K562 (cell line): ENCODE measurements at regions not wholly inside any gene's neighbourhood (a gene's known extent, or its start where the extent isn't known, plus 50 kb on each side); places are given as distances from the start of the nearest gene placed in this dataset.

Source experiments
- ATAC-seq: fragments of 200-7000 bp; cut with Tn5 transposase; 3 replicates; pipeline ENCODE4 v1.9.1; 2020; ENCODE audit warnings: moderate library complexity
- BruUV-seq: library from RNA; stranded (reverse); fragments of 400-500 nt; replicated peaks from 2 replicates; lab custom pipeline; 2021; lab: Mats Ljungman, UMichigan
- CTCF ChIA-PET: fragments of 300-600 bp; formaldehyde crosslinking; extraction: SDS; loops from one replicate; lab custom pipeline; 2021; ENCODE audit warnings: low intra/inter-chr PET ratio; lab: Yijun Ruan, JAX
- POLR2A ChIA-PET: fragments of 300-600, 350-650 bp; sonication (Branson Sonifier 250); formaldehyde crosslinking; extraction: SDS; loops from one replicate; lab custom pipeline; 2021; ENCODE audit warnings: antibody characterized with exemption, inconsistent platforms; lab: Yijun Ruan, JAX
- DNase-seq, 4 experiments: peaks; one replicate each; pipeline versions ENCODE4 v3.0.0 to v3.0.0-alpha.2; 2011 to 2018; ENCODE audit warnings: low spot score in 3 of 4, mixed read lengths in 3 of 4; ENCODE audit errors: extremely low read depth in 1 of 4
- FAIRE-seq: peaks from 2 replicates; lab custom pipeline; 2011; peaks lifted over from hg19 to GRCh38; lab: Jason Lieb, UNC
- H2AFZ ChIP-seq: 2 replicates; pipeline ENCODE4 v1.6.0; 2011; ENCODE audit warnings: low read depth, low read length, control low read depth, inconsistent platforms
- H3K27ac ChIP-seq: fragments of 200-600 bp; 3 replicates; pipeline ENCODE4 v1.8.0; 2011; ENCODE audit warnings: low read depth, mild to moderate bottlenecking, control low read depth, inconsistent platforms, low read length, moderate library complexity, mixed read lengths; ENCODE audit errors: extremely low read depth
- H3K27me3 ChIP-seq, 2 experiments: fragments of 300-600 bp in 1 of 2; 2 replicates in 1 of 2; 3 replicates in 1 of 2; pipeline versions ENCODE4 v1.6.0 to v1.8.0; 2011; ENCODE audit warnings: inconsistent platforms in 2 of 2, low read length in 2 of 2, mild to moderate bottlenecking in 1 of 2, mixed read lengths in 1 of 2, moderate library complexity in 1 of 2; ENCODE audit not compliant: control insufficient read depth in 2 of 2, insufficient read depth in 2 of 2
- H3K36me3 ChIP-seq: fragments of 300-600 bp; 3 replicates; pipeline ENCODE4 v1.8.0; 2011; ENCODE audit warnings: mild to moderate bottlenecking, low read length, inconsistent platforms; ENCODE audit not compliant: control insufficient read depth, insufficient read depth
- H3K4me1 ChIP-seq, 2 experiments: fragments of 200-600 bp in 1 of 2; replicated peaks in 1 of 2; 2 replicates in 1 of 2; 3 replicates in 1 of 2; pipeline versions ENCODE4 v1.5.1 to v1.8.0; 2011; ENCODE audit warnings: inconsistent platforms in 2 of 2, low read length in 2 of 2, mild to moderate bottlenecking in 1 of 2, mixed read lengths in 1 of 2, moderate library complexity in 1 of 2; ENCODE audit not compliant: control insufficient read depth in 2 of 2, insufficient read depth in 2 of 2
- H3K4me2 ChIP-seq: 2 replicates; pipeline ENCODE4 v1.6.1; 2011; ENCODE audit warnings: low read length, control low read depth, inconsistent platforms, mixed read lengths; ENCODE audit not compliant: insufficient read depth
- H3K4me3 ChIP-seq: fragments of 200-600 bp; sonication (generic), shearing (Covaris generic); 2 replicates; pipeline ENCODE4 v1.5.1; 2016; ENCODE audit warnings: control low read depth, inconsistent platforms
- H3K79me2 ChIP-seq: fragments of 200-600 bp; 3 replicates; pipeline ENCODE4 v1.8.0; 2011; ENCODE audit warnings: low read length, inconsistent platforms; ENCODE audit not compliant: control insufficient read depth, insufficient read depth
- H3K9ac ChIP-seq, 2 experiments: 2 replicates each; pipeline versions ENCODE4 v1.6.0 to v1.6.1; 2011; ENCODE audit warnings: low read depth in 2 of 2, low read length in 2 of 2, control low read depth in 1 of 2, inconsistent platforms in 1 of 2, mild to moderate bottlenecking in 1 of 2, mixed read lengths in 1 of 2; ENCODE audit not compliant: insufficient read depth in 1 of 2
- H3K9me1 ChIP-seq: one replicate; pipeline ENCODE4 v1.6.0; 2011; ENCODE audit warnings: inconsistent platforms, mild to moderate bottlenecking, low read length, moderate library complexity; ENCODE audit not compliant: control insufficient read depth, insufficient read depth
- H3K9me3 ChIP-seq: replicated peaks from 2 replicates; pipeline ENCODE4 v1.5.1; 2011; ENCODE audit warnings: low read depth, low read length, inconsistent platforms; ENCODE audit not compliant: control insufficient read depth, insufficient read depth
- H4K20me1 ChIP-seq: replicated peaks from 2 replicates; pipeline ENCODE4 v1.6.1; 2011; ENCODE audit warnings: low read length, inconsistent platforms, mixed read lengths; ENCODE audit not compliant: control insufficient read depth, insufficient read depth
- FOXA1 ChIP-seq: fragments of 450-650 bp; IDR thresholded peaks from 2 replicates; pipeline ENCODE4 v1.6.1; 2016; ENCODE audit warnings: mild to moderate bottlenecking, borderline replicate concordance
- MXI1 ChIP-seq: IDR thresholded peaks from 2 replicates; pipeline ENCODE4 v1.6.1; 2011; ENCODE audit warnings: low read depth, mild to moderate bottlenecking, improper control_type of control experiment, low read length
- NCOA2 ChIP-seq, 2 experiments: fragments of 450-650 bp; IDR thresholded peaks; 2 replicates each; pipeline ENCODE4 v1.6.1; 2018; ENCODE audit warnings: mild to moderate bottlenecking in 2 of 2, moderate library complexity in 1 of 2; ENCODE audit not compliant: partially characterized antibody in 2 of 2
- RREB1 ChIP-seq: fragments of 250-450 bp; sonication (Bioruptor Pico); IDR thresholded peaks from 2 replicates; pipeline ENCODE4 v1.4.0; 2020
- ZNF347 ChIP-seq: fragments of 450-650 bp; formaldehyde crosslinking; IDR thresholded peaks from 2 replicates; pipeline ENCODE4 v1.4.0; 2020; ENCODE audit warnings: low read depth, mild to moderate bottlenecking, moderate library complexity
- ZNF584 ChIP-seq: fragments of 200-800 bp; sonication (Bioruptor generic); IDR thresholded peaks from 2 replicates; pipeline ENCODE4 v1.6.1; 2016; ENCODE audit warnings: low read depth, mild to moderate bottlenecking, missing genetic modification characterization, missing compliant biosample characterization
- in situ Hi-C: fragments of 300-500 bp; cut with MboI; formaldehyde crosslinking; loops from 4 replicates; pipeline ENCODE4 v1.15.0; 2018; ENCODE audit warnings: inconsistent platforms, mixed read lengths
- intact Hi-C: fragments of 100-400 bp; cut with micrococcal nuclease; formaldehyde crosslinking; loops from 2 replicates; pipeline ENCODE4 v1.14.2; 2022

GRCh38 chr5:133873449-133873848 is 95.0 kb downstream of the C5orf15 start (continued):
- TF ChIP-seq RREB1 (CRISPR knock-in tag) (no peak), ZNF584 (CRISPR knock-in tag) (no peak), NCOA2 (IDR thresholded peaks at IDR 0.05; ENCODE audit: partially characterized antibody in 2 of 2) (no peak), MXI1 (no peak)
- TF ChIP-seq, all 486 proteins: peak for 0

- DNase-seq, result no peak
- Histone ChIP-seq H3K9ac (no peak overlapping the region), H3K79me2 (no peaks in the 10 kb centered on the region), H3K9me1 (no peaks in the 10 kb centered on the region), H3K4me3 (no peak overlapping the region), H3K4me2 (no peak overlapping the region), H3K36me3 (no peaks in the 10 kb centered on the region), H4K20me1 (no peaks in the 10 kb centered on the region), H3K9me3 (no peaks in the 10 kb centered on the region), H3K4me1 (peaks cover 3 to 4% of the 10 kb centered on the region in 2 experiments; a peak in 2 of 5 replicates), H2AFZ (no peak overlapping the region), H3K27ac (no peak overlapping the region), H3K27me3 (peaks cover 7 to 24% of the 10 kb centered on the region in 2 experiments; a peak in 4 of 5 replicates)
- FAIRE-seq, result no peak
- ATAC-seq, result no peak
- BruUV-seq, result no TSS peak
- TF ChIP-seq ZNF347 (CRISPR knock-in tag), result no peak
- no peak for TF ChIP-seq FOXA1
- in situ Hi-C loops (no loop called here), intact Hi-C loops (no loop called here)
- POLR2A ChIA-PET, result interaction anchor here (0.7 to 1.1 kb wide), 2 partner anchors 11 to 19 kb away, joined by 3 to 5 read pairs; no protein-coding TSS in a partner anchor
- CTCF ChIA-PET, result no interaction called here
These were observed 97.8 kb downstream of the C5orf15 start for GRCh38 chr5:133870661-133871060.
